HG02885 (cell line): ENCODE measurements at regions not wholly inside any gene's neighbourhood (a gene's known extent, or its start where the extent isn't known, plus 50 kb on each side); places are given as distances from the start of the nearest gene placed in this dataset.

Experiments used
- ATAC-seq: cut with Tn5 transposase; IDR thresholded peaks from one replicate; pipeline ENCODE4 v1.9.1; 2021; ENCODE audit warnings: mild to moderate bottlenecking; ENCODE audit not compliant: unreplicated experiment, poor library complexity

DNA sequence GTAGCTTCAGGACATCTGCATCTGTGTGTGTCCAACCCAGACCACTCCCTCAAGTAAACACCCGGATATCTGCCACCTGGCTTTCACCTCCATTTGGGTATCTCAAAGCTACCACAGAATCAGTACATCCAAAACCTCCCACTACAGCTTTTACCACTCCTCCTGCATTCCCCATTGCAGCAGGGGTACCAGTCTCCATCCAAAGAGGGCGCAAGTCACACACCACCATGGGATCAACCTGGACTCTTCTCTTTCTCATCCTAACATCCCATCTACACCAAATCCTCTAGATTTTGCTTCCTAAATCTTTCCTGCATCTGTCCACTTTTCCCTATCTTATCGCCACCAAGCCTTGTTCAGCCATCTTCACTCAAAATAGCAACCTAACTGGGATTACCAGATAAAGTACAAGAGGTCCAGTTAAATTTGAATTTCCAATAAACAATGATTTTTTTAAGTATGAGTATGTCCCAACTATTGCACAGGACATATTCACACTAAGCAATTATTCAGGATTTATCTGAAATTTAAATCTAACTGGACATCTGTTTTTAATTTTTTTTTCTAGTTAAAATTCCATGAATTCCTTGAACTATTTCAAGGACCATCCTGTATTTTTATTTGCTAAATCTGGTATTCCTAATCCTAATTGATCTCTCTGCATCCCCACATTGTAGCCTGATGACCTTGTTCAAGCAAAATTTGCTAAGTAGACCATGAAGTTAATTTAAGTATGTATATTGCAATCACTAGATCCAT is 164.3 kb upstream of the MLN start:
- no peak for ATAC-seq

DNA sequence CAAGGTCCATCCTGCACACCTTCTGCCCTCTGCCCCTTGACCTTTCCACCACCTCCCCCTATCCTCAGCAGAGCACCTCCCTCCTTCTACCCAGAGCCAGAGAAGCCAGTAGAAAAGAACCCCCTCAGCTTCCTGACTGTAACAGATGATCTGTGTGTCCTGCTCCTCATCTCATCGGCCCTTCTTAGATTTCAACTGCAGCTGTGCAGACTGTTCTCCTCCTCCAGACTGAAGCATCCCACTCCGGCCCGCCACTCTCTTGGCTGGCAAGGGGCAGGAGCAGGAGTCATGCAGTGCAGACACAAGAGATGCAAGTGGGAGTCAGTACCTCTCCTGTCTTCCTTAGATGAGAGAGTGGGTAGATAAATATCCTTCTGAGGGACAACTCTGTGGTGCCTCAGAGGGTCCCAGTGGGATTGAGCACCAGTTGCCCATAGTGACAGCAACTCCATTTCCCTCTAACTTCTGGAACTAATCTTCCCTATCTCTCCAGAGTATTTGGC is 163.5 kb upstream of the MLN start:
- ATAC-seq, result no peak

DNA sequence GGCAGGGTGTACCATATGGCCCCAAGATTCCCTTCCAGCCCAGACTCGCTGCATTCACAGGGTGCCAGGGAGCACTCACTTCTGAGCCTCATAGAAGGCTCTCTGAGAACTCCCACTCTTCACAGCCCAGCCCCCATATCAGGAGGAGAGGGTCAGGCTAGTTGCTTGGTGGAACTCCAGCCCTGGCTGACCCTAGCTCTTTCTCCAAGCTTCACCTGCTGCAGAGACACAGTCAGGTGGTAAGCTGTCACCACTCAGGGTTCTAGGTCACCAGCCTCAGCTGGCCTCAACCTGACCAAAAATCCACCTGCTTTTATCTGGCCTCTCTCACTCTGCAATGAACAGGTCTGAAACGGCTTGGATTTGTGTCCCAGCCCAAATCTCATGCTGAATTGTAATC is 162.7 kb upstream of the MLN start:
- no peak for ATAC-seq

DNA sequence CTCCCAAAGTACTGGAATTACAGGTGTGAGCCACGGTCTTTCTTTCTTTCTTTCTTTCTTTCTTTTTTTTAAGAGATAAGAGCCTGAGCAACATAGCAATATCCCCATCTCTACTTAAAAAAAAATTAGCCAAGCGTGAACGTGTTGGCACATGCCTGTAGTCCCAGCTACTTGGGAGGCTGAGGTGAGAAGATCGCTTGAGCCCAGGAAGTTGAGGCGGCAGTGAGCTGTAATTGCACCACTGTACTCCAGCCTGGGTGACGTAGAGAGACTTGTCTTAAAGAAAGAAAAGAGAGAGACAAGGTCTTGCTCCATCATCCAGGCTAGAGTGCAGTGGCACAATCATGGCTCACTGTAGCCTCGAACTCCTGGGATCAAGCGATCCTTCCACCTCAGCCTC is 162.0 kb upstream of the MLN start:
- ATAC-seq, result no peak

DNA sequence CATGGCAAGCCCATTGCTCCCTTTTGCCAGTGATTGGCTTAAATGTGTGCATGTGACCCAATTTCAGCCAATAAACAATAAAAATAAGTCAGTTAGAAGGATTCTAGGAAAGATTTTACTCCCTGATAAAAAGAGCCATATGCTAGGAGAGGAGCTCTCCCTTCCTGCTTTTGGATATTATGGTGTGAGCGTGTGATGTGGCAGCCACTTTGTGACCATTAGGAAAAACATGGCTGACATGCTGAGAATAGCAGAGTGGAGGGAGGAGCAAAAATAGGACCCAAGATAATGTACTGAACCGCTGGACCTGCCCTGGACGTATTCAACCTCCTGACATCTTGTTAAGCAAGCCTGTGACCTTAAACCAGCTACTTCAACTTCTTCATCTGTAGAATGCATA is 160.6 kb upstream of the MLN start:
- ATAC-seq, result no peak

DNA sequence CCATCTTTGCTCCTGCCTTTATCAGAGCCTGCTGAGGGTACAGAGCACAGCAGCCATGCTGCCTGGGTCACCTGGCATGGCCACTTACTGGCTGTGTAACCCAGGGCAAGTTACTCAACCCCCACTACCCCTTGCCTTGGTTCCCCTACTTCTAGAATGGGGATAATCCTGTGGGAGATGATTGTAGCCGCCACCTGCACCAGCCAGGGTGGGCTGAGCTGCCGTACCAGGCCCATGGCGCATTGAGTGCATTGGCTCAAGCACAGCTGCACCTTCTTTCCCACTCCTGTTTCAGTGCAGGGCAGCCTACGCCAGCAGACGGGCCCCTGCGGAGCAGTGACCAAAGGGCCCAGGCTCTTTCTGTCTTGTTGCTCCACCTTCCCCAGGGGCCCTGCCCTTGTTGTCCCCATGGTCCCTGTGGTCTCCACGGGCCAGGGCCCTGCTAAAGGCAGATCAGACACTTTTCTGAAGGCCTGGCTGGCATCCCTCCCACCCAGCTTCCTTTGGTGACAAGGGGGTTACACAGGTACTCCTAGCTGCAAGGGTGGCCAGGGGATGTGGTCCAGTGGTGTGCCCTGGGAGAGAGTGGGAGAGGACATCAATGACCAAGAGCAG is 159.4 kb upstream of the MLN start:
- no peak for ATAC-seq

DNA sequence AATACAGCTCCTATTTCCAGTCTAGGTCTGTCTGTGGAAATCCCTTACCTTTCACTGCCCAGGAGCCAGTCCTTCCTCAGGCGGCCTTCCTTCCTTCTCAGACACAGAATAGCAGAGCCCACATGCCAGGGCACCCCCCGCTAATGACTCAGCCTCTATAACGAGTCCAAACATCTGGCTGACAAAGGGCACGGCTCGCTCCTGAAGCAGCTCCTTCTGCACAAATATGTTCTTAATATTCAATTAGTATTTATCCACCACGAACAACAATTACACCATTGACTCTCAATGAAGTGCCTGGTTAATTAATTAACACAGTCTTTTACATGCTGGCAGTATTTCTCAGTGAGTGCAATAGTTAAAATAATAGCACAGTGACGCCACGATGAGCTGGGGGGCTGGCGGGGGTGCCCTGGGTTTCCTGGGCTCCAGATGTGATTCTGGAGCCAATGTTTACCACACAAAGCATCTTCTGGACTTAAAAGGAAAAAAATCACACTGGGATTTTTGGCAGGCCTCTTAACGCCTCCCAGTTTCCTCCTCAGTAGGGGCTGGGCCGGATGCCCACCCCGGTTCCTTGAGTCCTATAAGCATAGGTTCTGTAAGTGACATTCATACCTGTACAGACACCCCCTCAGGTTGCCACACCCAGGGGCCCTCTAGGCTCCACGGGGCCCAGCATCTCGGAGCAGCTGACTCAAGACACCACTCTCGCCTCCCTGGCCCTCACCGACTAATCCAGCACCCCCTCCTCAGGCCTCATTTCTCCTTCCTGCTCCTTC is 158.6 kb upstream of the MLN start:
- ATAC-seq, result no peak

DNA sequence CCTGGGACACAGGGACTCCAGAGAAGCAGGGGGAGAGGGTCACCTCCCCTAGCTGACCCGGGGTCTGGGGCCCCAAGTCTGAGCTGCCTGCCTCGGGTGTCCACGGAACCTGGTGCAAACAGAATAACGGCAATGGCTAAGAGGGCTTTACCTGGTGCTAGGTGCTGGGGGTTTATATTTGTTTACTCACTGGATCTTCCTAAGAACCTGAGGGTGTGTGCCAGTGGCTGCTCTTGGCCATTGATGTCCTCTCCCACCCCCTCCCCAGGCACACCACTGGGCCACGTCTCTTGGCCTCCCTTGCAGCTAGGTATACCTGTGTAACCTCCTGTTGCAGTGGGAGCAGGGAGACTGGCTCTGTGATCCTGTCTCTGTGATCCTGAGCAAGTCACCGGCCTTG is 157.9 kb upstream of the MLN start:
- no peak for ATAC-seq

DNA sequence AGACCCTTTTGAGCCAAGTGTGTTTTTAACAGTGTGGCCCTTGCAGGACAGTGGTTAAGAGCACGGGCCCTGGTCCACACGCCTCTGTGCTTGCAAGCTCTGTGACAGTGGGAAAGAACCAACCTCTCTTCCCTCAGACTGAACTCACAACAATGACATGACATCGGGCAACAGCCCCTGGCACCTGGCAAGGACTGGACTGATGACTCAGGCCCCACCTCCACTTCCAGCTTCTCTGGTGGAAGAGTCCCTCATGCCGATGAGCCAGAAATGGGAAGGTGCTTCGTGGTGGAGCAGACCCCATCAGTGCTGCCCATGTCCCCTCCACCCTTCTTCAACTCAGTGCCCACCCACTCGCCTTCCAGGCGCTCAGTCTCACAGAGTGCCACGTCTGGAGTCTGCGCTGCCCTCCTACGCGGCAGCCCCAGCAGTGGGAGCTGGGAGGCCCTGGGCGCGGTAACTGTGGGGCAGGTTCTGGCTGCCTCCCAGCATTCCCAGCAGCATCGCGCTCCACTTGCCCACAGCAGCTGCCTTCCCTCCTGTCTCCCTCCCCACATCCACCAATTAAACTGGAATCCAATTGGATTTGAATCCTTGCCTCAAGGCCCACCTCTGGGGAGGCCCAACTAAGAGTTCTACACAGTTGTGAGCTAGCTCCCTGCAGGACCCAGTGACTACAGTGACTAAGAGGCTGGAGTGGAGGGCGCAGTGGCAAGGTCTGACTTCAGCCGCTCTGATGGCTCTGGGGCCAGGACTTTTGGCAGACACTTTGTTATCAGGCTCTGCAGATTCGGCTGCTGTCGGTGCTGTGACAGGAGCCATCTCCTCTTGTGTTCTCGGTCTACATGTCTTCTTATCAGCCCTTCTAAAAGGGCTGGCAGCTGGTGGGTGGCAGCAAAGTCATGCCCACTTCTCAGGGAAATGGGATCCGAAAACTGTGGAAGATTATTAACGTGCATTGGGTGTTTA is 156.8 kb upstream of the MLN start:
- ATAC-seq, result no peak

DNA sequence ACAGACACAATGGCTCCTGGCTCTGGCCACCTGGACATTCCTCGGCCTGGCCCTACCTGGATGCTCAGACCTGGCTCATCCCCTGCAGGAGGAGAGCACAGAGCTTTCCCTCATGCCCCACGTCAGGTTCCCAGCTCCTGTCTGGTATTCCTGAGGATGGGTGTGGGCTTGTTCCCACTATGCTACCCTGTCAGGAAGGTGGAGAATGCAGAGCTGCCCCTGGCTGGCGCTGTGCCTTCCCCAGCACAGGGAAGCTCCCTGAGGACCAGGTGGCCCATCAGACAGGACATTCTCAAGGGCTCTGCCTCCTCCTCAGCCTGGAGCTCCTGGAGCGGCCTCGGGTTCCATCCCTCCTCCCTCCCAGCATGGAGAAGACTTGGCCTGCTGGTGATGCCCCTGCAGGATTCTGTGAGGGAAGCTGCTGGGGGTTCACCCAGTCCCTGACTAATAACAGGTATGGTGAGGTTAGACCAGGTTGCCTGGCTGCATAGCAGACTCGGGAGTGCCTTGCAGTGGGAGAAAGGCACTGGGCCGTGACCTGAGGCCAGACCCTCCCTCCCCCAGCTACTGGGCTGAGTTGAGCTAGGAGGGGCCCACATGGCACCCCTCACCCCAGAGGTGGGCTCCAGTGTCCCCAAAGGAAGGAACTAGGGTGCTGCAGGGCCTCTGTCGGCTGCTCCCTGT is 156.0 kb upstream of the MLN start:
- no peak for ATAC-seq

DNA sequence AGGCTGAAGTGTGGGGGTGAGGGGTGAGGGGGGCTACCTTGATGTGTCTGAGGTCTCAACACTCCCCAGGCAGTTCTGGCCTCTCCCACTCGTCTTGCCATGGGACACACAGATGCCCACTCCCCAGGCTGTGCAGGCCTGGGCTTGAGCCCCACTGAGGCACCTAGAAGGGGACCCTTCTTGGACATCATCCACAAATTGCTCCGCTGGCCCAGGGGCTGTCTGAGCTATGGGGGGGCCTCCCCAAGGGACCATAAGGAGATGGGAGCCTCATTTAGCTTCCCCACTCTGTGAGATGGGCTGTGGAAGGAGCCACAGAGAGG is 155.5 kb upstream of the MLN start:
- no peak for ATAC-seq

DNA sequence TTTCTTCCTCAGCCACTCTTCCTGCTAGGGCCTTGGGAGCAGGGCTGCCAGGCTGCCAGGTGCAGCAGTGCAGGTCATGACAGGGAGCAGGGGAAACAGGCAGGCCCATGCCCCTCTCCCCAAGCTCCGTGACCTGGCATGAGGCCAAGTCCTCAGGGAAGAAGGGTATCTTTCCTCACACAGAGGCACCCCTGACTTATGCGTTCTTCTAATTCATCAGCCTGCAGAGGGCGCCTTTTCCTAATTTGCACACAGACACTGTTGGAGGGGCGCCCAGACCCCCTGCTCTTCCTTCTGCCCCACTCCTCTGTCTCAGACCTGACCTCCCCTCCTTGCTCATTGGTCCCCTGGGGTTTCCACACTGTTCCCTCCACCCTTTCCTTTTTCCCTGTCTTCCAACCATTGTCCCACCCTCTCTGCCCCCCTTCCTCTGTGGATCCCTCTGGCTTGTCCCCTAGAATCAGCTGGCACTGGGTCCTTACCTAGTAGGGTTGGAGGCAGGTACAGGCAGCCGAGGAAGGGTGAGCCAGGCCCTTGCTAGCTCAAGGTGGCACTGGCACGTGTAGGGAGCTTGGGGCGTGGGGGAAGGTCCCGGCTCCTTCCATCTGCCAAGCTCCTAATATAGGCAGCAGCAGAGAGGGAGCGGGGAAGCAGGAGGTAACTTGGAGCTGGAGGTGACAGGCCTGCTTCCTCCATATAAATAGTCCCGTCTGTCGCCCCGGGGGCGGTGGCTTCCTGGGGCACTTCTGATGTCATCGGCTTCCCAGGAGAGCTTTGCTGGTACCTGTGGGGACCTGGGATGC is 154.9 kb upstream of the MLN start:
- ATAC-seq, result no peak

DNA sequence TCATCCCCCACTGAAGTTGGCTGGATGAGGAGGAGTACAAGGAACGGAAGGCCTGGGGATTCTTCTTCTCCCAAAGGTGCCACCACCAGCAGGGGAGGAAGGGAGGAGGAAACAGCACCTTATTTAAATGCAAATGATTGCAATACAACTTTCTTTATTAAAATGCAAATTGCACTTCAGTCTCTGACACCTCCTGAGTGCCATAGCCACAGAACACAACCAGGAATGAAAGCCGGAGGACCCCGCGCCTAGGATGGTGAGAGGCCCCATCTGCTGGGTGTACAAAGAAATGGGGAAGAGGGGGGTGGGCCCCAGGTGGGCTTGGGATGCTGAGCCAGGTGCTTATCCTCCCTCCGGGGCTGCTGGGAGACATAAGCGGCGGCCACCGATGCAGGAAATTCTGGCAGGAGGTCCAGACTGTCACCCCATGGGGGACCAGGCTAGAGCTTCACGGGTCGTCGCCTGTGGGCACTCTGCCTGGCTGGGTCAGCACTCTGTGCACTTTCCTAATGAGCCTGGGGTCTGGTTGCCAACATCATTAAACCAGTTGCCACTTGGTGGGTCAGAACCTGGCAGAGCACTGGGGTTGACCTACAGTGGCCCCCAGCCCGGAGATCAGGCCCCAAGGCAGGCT is 154.2 kb upstream of the MLN start:
- ATAC-seq, result no peak

DNA sequence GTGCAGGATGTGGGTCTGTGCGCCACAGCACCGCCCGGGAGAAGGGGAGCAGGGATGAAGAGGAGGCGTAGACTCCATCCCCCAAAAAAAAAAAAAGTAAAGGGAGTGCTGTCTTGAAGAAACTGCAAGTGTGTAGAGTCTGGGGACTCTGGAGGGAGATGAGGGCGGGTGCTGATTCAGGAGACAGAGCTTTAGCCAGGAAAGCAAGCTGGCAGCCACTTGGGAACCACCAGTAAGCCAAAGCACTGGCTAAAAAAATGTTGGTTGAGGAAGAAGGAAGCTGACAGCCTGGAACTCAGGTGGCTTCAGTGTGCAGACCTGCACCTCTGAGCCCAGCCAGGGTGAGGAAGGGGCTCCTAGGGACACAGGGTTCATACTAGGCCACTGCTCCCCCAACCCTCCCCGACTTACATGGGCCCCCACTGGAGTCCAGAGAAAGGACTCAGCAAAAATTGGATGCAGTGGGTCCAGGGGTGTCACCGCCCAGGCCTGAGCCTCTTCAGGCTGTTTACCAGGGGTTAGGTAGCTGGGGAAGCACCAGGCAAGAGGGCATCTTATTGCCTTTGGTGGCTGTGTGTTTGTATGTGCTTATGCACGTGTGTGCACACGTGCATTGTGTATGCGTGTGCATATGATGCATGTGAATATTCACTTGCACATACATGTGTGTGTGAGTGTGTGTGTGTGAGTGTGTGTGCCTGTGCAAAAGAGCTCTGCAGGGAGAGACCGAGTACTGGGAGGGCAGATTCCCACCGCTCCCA is 153.5 kb upstream of the MLN start:
- ATAC-seq, result no peak

DNA sequence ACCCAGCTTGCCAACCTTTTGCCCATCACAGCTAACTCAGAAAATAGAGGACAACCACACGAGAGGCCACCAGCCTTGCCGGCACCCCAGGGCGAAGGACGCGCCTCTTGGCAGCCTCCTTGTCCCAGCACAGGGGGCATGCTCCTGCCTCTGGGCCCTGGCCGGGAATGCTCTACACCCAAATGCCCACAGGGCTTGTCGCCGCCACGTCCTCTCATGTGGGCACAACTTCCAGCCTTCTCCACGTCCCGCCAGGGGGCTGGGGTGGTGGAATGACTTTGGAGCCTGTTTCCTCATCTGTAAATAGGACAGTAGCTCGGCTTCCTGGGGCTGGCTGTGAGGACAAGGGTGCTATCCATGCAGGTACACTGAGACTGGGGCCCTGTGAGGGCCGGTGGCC is 152.4 kb upstream of the MLN start:
- no peak for ATAC-seq

DNA sequence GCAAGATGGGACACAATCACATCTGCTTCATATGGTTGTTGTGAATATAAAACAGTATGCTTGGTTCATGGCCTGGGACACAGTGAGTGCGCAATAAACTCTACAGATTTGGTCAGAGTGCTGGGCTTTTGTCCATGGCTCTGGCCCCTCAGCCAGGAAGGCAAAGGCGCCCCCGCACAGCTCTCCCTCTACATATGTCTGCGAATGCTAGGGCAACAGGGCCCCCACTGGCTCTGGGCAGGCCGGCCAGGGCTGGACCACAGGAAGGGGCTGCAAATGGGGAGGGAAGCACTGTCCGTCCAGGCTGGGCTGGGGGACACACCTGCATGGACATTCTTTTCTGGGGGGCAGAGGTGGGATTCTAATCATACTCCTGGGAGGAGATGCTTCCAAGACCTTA is 151.8 kb upstream of the MLN start:
- no peak for ATAC-seq

DNA sequence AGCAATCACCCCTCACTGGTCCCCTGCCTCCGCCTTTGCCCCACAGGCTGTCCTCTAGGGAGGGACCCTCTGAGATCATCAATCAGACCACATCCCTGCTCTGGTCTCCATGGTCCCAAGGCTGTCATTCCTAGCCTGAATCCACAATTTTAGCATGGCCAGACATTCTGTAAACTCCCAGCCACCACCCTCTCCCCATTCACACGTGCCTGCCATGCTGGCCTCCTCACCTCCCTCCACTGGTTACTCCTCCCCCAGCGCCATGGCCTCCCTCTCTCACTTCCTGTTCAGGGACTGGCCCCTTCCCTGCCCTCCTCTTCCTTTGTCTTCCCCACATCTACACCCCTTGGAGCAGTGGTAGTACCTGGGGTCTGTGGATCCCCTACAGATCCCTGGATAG is 150.7 kb upstream of the MLN start:
- ATAC-seq, result no peak

DNA sequence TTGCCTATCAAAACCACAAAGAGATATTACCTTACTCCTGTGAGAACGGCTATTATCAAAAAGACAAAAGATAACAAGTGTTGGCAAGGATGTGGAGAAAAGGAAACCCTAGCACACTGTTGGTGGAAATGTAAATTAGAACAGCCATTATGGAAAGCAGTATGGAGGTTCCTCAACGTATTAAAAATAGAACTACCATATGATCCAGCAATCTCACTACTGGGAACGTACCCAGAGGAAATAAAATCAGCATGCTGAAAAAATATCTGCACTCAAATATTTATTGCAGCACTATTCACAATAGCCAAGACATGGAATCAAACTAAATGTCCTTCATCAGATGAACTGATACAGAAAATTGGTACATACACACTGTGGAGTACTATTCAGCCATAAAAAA is 149.4 kb upstream of the MLN start:
- ATAC-seq, result no peak
